ENCODE measurements at regions not wholly inside any gene's neighbourhood (a gene's known extent, or its start where the extent isn't known, plus 50 kb on each side); places are given as distances from the start of the nearest gene placed in this dataset.

DNA sequence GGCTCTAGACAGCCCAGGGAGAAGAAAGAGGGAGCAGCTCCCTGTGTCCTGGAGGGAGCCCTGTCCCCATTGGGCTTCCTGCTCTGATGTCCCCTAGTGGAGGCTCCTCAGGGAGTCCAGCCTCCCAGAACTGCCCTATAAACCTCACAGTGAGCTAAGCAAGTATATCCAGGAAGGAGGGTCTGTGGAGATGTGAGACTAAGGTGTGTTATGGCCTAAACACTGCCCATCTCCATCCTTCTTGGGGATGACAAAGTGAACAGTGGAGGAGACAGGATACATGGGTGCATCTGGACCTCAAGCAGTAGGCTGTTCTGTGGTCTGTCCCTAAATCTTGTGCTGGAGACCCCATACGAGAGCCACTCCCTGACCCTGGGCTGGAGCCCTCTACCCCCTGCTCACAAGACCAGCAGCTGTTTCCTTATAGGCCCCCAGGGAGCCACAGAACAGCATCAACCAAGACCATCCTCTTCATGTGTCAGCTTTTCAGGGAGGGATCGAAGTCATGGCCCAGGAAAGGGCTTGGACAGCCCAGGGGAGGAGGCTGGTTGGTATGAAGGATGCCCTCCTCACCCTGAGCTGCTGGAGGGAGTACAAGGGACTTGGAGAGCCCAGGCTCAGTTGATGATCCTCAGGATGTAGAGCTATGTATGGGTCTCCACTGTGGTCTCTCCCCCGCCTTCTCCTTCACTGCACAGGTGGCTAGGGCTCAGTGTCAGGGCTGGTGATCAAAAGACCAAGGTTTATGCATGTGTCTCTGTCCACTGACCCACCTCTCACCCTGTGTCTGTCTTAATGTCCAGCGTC, 49.7 kb upstream of the TOP3B start:
- DNase-seq (ENCODE audit: low read depth in 4 of 4, low spot score in 3 of 4): no peak
